ENCODE measurements at regions not wholly inside any gene's neighbourhood (a gene's known extent, or its start where the extent isn't known, plus 50 kb on each side); places are given as distances from the start of the nearest gene placed in this dataset.

GRCh38 chr2:194566907-194567660 is 1089.9 kb upstream of the SLC39A10 start:
- TF ChIP-seq, protein P1, sequence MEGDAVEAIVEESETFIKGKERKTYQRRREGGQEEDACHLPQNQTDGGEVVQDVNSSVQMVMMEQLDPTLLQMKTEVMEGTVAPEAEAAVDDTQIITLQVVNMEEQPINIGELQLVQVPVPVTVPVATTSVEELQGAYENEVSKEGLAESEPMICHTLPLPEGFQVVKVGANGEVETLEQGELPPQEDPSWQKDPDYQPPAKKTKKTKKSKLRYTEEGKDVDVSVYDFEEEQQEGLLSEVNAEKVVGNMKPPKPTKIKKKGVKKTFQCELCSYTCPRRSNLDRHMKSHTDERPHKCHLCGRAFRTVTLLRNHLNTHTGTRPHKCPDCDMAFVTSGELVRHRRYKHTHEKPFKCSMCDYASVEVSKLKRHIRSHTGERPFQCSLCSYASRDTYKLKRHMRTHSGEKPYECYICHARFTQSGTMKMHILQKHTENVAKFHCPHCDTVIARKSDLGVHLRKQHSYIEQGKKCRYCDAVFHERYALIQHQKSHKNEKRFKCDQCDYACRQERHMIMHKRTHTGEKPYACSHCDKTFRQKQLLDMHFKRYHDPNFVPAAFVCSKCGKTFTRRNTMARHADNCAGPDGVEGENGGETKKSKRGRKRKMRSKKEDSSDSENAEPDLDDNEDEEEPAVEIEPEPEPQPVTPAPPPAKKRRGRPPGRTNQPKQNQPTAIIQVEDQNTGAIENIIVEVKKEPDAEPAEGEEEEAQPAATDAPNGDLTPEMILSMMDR (IDR thresholded peaks at IDR 0.05) = no peak
- no peak for TF ChIP-seq POLR2A (IDR thresholded peaks at IDR 0.05)
